ENCODE measurements at regions not wholly inside any gene's neighbourhood (a gene's known extent, or its start where the extent isn't known, plus 50 kb on each side); places are given as distances from the start of the nearest gene placed in this dataset.

- TF ChIP-seq CTCF (IDR thresholded peaks at IDR 0.05 in 2 of 3, conservative IDR thresholded peaks at IDR 0.05 in 1 of 3; ENCODE audit: control insufficient read depth in 2 of 3, extremely low read depth in 1 of 3, insufficient read depth in 1 of 3, low read depth in 3 of 3, low read length in 3 of 3) (no peak), USF1 (IDR thresholded peaks at IDR 0.05; ENCODE audit: borderline replicate concordance, extremely low read length, insufficient read depth, low read depth, low read length) (no peak), MXI1 (IDR thresholded peaks at IDR 0.05; ENCODE audit: low read depth, low read length) (no peak), JUNB (IDR thresholded peaks at IDR 0.05) (no peak), NFIC (IDR thresholded peaks at IDR 0.05; ENCODE audit: low read depth, low read length) (no peak), NFYA (IDR thresholded peaks at IDR 0.05; ENCODE audit: borderline replicate concordance, low read depth, low read length) (no peak), POLR2A (IDR thresholded peaks at IDR 0.05; ENCODE audit: low read depth, low read length) (no peak), E4F1 (IDR thresholded peaks at IDR 0.05; ENCODE audit: borderline replicate concordance, partially characterized antibody) (no peak), POLR2AphosphoS5 (IDR thresholded peaks at IDR 0.05; ENCODE audit: low read length) (no peak), GABPA (IDR thresholded peaks at IDR 0.05; ENCODE audit: low read depth) (no peak), SIN3A (IDR thresholded peaks at IDR 0.05; ENCODE audit: low read depth, low read length) (no peak)
- TF ChIP-seq, protein P1, sequence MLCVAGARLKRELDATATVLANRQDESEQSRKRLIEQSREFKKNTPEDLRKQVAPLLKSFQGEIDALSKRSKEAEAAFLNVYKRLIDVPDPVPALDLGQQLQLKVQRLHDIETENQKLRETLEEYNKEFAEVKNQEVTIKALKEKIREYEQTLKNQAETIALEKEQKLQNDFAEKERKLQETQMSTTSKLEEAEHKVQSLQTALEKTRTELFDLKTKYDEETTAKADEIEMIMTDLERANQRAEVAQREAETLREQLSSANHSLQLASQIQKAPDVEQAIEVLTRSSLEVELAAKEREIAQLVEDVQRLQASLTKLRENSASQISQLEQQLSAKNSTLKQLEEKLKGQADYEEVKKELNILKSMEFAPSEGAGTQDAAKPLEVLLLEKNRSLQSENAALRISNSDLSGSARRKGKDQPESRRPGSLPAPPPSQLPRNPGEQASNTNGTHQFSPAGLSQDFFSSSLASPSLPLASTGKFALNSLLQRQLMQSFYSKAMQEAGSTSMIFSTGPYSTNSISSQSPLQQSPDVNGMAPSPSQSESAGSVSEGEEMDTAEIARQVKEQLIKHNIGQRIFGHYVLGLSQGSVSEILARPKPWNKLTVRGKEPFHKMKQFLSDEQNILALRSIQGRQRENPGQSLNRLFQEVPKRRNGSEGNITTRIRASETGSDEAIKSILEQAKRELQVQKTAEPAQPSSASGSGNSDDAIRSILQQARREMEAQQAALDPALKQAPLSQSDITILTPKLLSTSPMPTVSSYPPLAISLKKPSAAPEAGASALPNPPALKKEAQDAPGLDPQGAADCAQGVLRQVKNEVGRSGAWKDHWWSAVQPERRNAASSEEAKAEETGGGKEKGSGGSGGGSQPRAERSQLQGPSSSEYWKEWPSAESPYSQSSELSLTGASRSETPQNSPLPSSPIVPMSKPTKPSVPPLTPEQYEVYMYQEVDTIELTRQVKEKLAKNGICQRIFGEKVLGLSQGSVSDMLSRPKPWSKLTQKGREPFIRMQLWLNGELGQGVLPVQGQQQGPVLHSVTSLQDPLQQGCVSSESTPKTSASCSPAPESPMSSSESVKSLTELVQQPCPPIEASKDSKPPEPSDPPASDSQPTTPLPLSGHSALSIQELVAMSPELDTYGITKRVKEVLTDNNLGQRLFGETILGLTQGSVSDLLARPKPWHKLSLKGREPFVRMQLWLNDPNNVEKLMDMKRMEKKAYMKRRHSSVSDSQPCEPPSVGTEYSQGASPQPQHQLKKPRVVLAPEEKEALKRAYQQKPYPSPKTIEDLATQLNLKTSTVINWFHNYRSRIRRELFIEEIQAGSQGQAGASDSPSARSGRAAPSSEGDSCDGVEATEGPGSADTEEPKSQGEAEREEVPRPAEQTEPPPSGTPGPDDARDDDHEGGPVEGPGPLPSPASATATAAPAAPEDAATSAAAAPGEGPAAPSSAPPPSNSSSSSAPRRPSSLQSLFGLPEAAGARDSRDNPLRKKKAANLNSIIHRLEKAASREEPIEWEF (IDR thresholded peaks at IDR 0.05; ENCODE audit: insufficient replicate concordance, low read depth, low read length): no peak
- TF ChIP-seq, protein P2, sequence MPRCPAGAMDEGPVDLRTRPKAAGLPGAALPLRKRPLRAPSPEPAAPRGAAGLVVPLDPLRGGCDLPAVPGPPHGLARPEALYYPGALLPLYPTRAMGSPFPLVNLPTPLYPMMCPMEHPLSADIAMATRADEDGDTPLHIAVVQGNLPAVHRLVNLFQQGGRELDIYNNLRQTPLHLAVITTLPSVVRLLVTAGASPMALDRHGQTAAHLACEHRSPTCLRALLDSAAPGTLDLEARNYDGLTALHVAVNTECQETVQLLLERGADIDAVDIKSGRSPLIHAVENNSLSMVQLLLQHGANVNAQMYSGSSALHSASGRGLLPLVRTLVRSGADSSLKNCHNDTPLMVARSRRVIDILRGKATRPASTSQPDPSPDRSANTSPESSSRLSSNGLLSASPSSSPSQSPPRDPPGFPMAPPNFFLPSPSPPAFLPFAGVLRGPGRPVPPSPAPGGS (IDR thresholded peaks at IDR 0.05; ENCODE audit: borderline replicate concordance, insufficient read depth, low read depth, low read length, poor library complexity, severe bottlenecking): no peak
- TF ChIP-seq, protein P3, sequence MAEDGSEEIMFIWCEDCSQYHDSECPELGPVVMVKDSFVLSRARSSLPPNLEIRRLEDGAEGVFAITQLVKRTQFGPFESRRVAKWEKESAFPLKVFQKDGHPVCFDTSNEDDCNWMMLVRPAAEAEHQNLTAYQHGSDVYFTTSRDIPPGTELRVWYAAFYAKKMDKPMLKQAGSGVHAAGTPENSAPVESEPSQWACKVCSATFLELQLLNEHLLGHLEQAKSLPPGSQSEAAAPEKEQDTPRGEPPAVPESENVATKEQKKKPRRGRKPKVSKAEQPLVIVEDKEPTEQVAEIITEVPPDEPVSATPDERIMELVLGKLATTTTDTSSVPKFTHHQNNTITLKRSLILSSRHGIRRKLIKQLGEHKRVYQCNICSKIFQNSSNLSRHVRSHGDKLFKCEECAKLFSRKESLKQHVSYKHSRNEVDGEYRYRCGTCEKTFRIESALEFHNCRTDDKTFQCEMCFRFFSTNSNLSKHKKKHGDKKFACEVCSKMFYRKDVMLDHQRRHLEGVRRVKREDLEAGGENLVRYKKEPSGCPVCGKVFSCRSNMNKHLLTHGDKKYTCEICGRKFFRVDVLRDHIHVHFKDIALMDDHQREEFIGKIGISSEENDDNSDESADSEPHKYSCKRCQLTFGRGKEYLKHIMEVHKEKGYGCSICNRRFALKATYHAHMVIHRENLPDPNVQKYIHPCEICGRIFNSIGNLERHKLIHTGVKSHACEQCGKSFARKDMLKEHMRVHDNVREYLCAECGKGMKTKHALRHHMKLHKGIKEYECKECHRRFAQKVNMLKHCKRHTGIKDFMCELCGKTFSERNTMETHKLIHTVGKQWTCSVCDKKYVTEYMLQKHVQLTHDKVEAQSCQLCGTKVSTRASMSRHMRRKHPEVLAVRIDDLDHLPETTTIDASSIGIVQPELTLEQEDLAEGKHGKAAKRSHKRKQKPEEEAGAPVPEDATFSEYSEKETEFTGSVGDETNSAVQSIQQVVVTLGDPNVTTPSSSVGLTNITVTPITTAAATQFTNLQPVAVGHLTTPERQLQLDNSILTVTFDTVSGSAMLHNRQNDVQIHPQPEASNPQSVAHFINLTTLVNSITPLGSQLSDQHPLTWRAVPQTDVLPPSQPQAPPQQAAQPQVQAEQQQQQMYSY (CRISPR knock-in tag; IDR thresholded peaks at IDR 0.05): no peak
These were observed 55.0 kb upstream of the EPHB3 start for GRCh38 chr3:184506561-184506991.
